ENCODE measurements at regions not wholly inside any gene's neighbourhood (a gene's known extent, or its start where the extent isn't known, plus 50 kb on each side); places are given as distances from the start of the nearest gene placed in this dataset.
"Not testable (repeated sequence)": the region's sequence is repeated elsewhere in the genome, so short reads cannot be mapped to it uniquely, and the experiment has no call there.

DNA sequence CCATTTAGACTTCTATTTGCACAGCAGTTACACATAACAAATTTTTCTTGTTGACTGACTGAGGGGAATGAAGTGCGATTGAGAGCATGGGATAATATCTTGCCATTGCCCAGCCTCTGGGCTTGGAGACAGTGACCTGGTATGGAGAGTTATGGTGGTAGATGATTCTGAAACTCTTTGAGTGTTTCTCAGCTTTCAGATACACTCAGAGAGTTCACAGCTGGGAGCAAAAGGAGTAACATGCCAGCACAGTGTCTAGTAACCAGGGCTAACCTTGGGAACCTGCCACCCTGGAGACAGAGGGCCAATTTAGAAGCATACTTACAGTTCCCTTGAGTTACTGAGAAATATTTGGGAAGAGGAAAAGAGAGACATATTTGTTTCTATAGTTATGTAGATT lies 1099.3 kb upstream of the CELF4 start:
- DNase-seq (ENCODE audit: low read depth), result no peak

DNA sequence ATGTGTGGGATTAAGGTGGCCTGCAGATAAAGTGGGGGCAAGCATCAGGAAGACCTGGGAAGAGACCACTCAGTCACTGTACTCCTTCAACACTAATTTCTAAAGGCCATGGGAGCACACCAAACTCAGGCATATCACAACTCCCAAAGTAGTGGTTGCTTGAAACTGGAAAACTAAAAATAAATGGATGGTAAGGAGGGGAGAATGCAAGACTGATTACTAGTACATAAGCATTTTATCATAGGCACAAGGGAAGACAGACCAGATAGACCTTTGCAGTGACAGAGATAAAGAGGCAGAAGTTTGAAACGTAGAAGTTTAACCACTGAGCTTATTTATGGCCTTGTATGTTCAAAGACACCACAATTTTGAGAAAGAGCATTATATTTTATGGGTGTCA lies 1098.1 kb upstream of the CELF4 start:
- DNase-seq (ENCODE audit: low read depth), result no peak

DNA sequence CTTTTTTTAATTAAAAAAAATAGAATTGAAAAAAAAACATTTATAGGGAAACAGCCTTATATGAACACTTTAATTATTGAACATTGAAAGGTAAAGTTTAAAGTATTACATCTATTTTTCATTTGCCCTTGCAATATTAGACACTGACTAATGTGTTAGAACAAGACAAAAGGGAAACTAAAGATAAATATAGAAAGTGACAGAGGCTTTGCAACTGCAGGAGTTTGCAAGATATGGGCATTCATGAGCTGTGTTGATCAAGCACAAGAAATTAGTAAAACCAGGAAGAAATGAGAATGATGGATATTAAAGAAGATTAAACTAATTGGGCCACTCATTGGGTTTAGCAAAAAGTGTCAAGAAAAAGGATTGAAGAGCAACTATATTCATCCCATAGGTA lies 1097.7 kb upstream of the CELF4 start:
- DNase-seq (ENCODE audit: low read depth), result no peak

DNA sequence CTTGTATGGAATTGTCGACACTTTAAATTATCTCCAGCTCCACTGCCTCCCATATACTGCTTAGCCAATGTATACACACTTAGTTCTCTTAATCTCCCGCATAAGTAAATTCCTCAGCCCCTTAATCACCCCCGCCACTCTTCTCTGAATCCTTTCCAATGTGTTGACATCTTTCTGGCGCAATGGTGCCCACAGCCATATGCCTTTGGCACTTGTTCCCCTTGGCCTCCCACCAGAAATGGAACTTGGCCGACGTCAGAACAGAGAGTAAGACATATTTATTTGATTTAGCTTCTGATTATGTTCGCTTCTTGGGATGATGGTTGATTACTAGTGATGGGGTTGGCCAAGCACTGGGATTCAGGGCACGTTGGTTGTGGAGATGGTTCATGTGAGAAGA lies 1089.3 kb upstream of the CELF4 start:
- DNase-seq (ENCODE audit: low read depth), result no peak

DNA sequence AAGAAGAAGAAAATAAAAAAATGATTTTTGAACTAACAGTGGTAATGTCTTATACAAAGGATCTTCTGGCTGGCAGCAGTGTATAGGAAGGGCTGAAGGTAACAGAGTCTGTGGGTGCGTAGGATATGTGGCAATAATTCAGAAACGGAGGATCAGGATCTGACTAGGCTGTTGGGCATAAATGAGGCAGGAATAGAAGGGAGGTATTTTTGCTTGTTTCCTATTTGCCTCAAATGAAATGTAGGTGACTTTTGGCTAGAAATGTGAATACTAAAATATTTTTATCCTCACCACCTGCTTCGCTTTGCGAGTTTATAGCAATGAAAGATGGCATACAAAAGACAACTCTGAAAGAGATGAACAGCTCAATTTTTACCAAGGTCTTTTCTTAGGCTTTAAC lies 1086.1 kb upstream of the CELF4 start:
- DNase-seq (ENCODE audit: low read depth), result no peak

DNA sequence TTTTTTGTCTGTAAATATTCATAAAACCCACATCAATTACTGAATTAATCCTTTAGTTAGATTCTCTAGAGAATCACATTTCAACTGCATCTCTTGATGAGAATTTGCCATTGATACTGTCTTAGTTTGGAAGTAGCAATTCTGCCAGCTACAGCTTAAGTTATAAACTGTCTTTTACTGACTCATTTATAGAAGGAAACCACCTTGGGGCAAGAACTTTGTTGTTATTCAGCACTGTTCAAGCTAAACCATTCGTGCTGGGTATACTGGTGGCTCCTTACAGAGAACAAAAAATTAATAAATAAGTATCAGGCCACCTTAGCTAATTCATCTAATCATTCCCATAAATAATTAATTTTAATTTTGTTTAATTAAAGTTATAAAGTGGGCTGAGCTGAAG lies 1082.6 kb upstream of the CELF4 start:
- DNase-seq (ENCODE audit: low read depth), result no peak

DNA sequence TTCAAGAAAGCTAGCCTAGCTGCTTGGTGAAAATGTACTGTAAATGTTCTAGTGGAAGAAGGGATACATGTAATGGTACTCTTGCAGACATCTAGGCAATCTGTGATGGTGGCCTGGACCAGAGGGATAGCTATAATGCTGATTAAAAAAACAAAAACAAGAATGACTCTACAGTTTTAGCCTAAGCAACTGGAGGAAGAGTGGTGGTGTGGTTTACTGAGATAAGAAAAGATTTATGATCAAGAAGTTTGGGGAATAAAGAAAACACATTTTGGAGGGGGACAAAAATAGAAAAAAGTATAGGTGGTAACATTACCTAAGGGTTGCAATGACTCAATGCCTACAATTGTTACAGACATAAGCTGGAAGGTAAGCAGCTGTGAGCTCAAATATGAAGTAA lies 1080.7 kb upstream of the CELF4 start:
- DNase-seq (ENCODE audit: low read depth), result no peak

DNA sequence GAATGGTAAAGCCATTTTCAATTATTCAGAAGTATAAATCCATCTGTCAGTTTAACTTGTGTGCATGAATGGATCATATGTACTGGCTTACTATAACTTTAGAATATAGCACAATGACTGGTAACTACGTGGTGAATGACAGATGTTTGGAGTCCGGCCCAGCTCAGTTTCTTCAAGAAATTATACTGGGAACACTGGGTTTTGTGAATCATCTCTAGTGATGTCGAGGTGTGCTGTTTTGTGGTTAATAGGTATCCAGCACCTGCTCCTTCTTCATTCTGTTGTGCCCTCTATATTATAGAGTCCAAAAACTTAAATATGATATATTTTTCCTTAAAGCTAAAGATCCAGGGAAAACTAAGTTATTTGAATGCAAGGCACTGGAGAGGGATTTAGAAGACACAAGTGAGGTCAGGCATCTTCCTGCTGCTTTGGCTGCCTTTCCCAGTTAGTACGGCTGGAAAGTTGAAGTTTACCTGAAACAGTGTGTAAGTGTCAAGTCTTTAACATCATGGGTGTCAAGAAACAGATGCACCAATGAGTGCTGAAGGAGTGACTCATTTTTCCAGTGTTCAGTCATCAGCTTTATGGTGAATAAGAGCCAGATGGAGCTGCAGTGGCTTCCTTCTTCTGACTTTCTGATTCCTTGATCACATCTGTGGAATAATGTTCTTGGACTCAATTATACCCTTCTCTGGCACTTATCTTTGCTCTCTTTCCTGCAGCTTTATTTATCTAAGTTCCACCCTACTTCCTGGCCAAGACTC lies 1079.5 kb upstream of the CELF4 start:
- no peak for DNase-seq (ENCODE audit: low read depth)

DNA sequence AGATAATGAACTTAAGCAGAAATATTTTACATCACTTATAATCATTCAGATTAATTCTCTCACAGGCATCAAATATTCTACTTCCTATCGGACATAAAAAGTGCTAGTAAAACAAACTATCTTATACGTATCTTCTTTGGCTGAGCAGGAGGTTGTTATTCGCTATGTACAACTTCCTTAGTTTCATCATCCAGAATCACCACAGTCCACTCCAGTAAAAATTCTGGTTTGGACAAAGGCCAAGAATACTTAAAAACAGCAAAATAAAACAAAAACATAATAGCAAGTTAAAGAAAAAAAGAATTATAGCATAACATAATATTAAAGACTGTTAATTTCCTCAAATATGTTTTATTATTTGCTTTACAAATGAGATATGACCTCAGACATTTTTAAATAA lies 1077.1 kb upstream of the CELF4 start:
- no peak for DNase-seq (ENCODE audit: low read depth)

DNA sequence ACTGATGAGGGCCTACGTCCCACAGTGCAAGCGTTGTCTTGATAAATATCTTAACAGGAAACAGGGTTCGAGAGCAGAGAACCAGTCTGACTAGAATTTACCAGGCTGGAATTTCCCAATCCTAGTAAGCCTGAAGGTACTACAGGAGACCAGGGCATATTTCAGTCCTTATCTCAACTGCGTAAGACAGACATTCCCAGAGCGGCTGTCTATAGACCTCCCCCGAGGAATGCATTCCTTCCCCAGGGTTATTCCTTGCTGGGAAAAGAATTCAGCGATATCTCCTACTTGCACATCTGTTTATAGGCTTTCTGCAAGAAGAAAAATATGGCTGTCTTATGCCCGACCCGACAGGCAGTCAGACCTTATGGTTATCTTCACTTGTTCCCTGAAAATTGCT lies 1074.1 kb upstream of the CELF4 start:
- not testable (repeated sequence) for DNase-seq (ENCODE audit: low read depth)

DNA sequence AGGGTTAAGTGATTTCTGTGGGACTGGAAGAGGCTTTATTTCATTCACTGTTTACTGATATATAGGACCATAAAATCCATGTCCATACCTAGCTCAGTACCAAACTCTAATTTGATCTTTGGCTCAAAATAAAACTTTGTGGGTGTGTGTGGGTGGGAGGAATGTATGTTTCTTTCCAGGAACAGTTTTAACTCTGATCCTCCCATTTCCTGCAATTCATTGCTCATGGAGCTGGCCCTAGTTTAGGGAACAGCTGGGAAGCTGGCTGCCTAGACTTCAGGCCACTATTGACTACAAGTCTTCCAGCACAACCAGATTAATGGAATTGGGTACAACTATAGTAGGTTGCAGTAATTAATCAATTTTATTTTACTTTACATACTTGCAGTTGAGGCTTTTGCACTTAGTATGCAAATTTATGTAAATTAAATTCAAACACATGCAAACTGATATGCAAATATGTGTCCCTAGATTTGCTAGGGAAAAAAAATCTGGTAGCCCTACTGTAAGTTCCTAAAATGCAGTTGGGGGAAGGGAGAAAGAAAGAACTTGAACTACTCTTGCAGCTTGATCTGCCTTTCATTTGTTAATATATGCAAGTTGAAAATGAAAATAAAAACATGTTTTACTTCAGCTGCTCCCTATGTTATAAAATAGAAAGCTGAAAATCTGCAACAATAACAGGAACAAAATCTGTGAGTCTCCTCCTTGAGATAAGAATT lies 1070.3 kb upstream of the CELF4 start:
- no peak for DNase-seq (ENCODE audit: low read depth)

DNA sequence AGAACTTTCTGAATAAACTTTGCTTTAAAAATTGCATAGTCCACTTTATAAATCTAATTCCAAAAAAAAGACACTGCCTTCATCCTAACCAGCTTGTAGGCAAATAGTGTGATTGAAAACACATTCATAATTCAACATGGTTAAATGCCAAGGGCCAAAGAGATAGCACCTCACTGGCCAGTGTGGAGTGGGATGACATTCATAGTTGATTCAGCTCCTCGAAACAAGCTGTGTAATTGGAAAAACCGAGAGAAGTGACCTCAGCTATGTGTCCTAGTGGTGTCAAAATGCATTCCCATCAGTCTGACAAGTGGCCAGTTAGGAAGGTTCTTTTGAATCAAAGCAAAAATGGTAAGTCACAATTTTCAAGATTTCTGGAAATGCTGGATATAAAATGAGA lies 1068.5 kb upstream of the CELF4 start:
- no peak for DNase-seq (ENCODE audit: low read depth)

DNA sequence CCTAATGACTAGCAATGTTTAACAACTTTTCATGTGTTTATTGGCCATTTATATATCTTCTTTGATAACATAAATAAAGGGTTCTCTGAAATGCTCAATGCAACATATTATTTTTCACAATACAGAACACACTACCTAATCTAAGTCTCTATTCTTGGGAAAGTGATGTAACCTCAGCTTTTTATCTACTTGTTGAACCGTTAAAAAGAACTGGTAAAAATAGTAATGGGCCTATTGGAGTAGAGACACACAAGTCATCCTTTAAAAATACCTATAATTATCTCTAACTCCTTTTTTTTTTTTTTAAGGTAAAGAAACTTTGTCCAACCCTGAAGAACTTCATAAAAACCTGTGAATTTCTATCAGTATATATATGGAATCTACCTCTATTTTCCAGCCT lies 1067.7 kb upstream of the CELF4 start:
- no peak for DNase-seq (ENCODE audit: low read depth)

DNA sequence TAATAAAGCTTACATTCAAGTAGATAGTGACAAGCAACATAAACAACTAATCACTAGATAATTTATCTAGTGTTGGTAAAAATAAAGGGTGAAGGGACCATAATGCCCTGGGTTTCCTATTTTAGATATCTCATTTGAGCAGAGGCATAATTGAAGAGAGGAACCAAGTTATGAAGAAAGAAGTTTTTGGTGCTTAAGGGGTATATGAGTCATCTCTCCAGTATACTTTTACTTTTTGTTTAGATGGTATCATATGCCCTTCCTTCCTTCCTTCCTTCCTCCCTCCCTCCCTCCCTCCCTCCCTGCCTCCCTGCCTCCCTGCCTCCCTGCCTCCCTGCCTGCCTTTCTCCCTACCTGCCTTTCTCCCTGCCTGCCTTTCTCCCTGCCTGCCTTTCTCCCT lies 1053.5 kb upstream of the CELF4 start:
- DNase-seq (ENCODE audit: low read depth), result no peak

DNA sequence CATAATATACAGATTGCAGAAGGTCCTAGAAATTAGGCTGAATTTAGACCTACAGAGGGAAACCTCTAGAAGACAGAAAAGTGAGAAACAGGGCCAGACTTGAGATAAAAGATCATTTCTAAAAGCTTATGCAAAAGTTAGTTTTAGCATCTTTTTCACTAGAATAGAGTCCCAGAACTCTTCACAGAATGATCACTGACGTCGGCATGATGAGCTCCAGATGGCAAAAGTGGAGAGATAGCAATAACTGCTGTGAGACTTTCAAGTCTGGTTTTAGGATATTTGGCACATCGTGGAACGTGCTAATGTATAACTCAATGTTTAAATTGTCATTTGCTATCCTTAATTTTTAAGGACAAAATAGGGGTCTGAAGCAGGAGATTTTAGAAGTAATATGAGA lies 1050.7 kb upstream of the CELF4 start:
- no peak for DNase-seq (ENCODE audit: low read depth)

DNA sequence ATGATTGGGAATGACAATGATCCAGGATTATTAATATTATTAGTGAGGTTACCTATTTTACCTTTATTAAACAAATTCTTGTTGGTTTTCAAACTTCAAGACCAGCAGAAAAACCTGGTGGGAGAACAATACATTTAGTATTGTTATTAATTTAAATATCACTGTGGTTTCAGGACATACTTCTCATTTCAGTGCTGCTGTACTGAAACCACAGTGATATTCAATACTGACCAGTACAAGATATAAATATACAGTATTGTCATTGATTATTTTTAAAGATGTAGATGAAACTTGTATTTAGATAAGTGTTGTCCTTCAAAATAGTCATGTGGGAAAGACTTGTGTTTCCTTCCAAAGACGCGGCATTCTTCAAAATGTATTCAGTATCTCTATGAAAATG lies 1047.3 kb upstream of the CELF4 start:
- no peak for DNase-seq (ENCODE audit: low read depth)

DNA sequence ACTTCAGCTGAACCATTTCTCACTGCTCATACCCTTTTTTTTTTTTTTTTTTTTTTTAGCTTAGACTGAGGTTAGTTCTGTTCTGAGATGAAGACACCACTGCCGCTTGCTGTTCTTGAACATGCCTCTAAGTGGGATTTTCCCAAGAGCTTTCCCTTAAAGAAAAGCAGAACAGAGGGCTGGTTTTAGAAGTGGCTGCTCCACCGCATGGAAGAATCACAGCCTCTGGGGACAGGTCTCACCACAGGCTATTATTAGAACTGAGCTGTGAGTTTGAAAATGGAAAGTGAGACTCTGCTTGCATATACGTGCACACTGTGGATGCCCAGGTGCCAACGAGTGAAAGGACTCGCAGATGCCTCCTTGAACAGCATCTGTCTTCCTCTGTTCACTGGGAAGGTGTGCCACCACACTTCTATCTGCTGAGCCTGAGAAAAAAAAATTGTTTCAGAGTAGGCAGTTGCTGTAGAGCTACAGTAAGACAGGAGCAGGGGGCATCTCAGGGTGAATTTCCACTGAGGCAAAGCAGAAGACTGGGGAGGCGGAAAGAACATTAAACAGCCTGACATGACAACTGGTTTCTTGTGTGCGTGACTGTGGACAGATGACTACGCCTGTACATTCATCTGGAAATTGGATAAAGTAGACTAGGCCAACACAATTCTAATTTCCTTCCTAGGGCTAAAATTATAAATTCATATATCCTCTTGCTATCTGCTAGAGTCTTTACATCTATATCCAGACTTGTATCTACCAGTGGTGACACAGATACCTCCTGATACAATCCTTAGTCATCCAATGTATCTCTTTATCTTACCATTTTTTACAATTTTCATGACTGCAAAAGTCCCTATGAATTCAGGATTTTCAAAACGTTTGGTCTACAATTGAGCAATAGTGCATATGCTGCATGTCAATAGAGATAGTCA lies 1045.7 kb upstream of the CELF4 start:
- DNase-seq (ENCODE audit: low read depth), result no peak

DNA sequence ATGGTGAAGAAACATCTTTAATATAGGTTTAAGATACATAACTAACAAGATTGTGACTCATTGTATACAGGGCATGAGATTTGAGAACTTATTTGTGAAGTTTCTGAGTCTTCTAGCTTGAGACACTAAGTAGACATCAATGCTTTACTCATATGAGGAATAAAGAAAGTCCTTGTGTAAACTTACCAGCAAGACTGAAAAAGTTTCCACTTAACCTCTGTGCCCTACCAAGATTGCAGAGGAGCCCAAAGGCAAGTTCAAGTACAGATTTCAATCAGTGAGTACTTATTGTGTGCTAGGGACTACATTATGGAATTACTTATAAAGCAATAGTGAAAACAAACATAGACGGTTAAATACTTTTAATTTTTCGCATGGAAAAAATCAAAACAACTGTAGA lies 1041.2 kb upstream of the CELF4 start:
- DNase-seq (ENCODE audit: low read depth), result no peak

DNA sequence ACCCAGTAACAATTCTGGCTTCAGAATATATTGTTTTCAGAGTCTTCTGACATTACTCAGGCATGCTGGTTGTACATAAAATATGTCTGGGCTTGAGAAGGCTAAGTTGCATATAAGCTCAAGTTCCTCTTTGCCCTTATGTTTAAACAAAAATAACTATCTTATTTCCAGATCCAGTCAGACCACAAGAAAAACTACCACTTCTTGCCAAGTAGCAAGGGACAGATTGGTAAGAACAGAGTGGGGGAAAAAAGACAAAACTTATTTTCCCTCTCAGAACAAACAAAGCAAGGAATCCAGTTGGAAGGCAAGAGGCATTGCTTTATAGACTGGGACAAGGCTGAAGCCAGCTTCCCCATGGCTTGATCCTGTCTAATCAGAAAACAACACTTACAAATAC lies 1036.7 kb upstream of the CELF4 start:
- DNase-seq (ENCODE audit: low read depth), result no peak

DNA sequence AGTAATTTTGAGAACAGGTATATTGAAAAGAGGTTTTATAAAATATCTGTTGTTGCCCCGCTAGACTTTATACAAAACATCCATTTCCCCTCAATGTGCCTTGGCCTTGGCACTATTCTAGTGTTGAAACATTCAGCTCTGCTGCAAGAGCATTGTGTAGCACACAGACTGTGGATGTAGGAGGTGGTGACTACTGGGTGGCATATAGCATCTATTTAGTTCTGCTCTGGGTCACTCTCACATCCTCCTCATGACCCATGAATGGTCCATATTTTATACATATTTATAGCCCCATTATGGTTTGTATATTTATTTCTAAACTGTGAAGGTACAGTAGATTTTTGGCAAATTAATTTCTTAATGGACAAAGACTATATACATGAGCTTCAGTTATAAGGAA lies 1022.0 kb upstream of the CELF4 start:
- DNase-seq (ENCODE audit: low read depth), result no peak

DNA sequence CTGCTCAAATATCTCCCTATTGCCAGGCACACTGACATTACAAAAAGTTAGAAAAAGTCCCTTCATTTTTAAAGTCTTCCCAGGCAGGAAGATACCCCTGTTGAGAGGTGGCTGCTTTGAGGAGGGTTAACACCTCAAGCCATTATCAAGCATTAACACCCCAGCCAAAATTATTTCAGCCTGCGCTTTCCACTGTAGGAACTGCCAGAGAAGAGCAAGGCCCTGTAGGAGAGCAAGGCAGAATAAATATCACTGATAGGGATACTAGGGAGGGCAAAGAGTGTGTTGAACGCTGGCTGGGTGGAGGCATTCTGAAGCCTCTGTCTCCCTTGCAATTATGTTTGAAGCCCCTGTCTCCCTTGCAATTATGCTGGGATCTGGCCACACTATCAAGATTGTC lies 1020.7 kb upstream of the CELF4 start:
- DNase-seq (ENCODE audit: low read depth), result no peak

DNA sequence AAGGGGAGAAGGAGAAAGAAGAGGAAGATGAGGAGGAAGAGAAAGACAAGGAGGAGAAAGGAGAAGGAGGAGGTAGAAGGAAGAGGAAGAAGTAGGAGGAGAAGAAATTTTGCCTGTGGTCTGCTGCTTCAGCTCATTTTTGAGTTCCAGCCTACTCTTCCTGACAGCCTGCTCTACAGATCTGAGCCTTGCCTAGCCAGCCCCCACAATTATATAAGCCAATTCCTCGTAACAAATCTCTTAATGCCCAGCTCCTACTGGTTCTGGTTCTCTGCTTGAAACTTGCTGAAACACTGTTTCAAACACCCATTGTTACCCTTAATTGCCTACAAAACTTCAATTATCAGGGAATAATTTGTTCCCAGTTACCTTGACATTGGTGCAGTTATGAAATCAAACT lies 1014.2 kb upstream of the CELF4 start:
- DNase-seq (ENCODE audit: low read depth), result no peak

DNA sequence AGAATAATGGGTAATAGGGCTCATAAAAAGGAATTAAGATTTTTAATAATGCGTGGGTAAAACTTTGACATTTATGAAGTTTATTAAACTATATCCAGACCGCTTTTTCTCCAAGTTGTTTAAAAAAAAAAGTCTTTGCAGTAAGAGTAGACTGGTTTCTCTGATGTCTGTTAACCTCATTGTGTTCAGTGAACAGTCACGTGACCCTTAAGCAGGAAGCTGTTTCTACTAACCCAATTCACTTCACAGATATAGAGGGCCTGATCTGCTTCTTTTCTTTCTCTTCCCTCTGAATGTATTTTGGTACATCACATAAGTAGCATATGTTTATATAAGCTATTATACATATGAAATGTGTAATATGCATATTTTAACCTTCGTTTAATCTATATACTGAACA lies 1011.3 kb upstream of the CELF4 start:
- DNase-seq (ENCODE audit: low read depth), result no peak
